Ovary (tissue), 3 donors: ENCODE measurements at regions not wholly inside any gene's neighbourhood (a gene's known extent, or its start where the extent isn't known, plus 50 kb on each side); places are given as distances from the start of the nearest gene placed in this dataset.

Source experiments
- CTCF ChIP-seq, 3 donors: fragments of 450-650 bp in 2 of 3; fragments of 200-600 bp in 1 of 3; IDR thresholded peaks; one replicate each; pipeline versions ENCODE4 v1.5.1 to v1.8.0; 2016 to 2022; ENCODE audit warnings: antibody characterized with exemption in 3 of 3, mild to moderate bottlenecking in 1 of 3
- POLR2A ChIP-seq: fragments of 450-650 bp; IDR thresholded peaks from one replicate; pipeline ENCODE4 v1.6.1; 2017; ENCODE audit warnings: antibody characterized with exemption, mild to moderate bottlenecking, moderate library complexity
- donor health status: DM: no; HTN: no; CAD: no.

GRCh38 chr2:35228584-35228983 lies 1127.0 kb upstream of the CRIM1 start:
- TF ChIP-seq CTCF (IDR thresholded peaks at IDR 0.05), result no peak
- TF ChIP-seq POLR2A, result no peak
